ENCODE measurements at regions not wholly inside any gene's neighbourhood (a gene's known extent, or its start where the extent isn't known, plus 50 kb on each side); places are given as distances from the start of the nearest gene placed in this dataset.

GRCh38 chr1:81296601-81297000 is 504.1 kb upstream of the ADGRL2 start:
- TF ChIP-seq SP2 (CRISPR knock-in tag; IDR thresholded peaks at IDR 0.05): no peak
- TF ChIP-seq RARG (CRISPR knock-in tag; IDR thresholded peaks at IDR 0.05; ENCODE audit: low read depth): no peak
- TF ChIP-seq TMF1 (CRISPR knock-in tag; IDR thresholded peaks at IDR 0.05; ENCODE audit: low read depth): no peak
- TF ChIP-seq ZNF337 (CRISPR knock-in tag; IDR thresholded peaks at IDR 0.05; ENCODE audit: borderline replicate concordance, low read depth): no peak
- TF ChIP-seq ZNF274 (CRISPR knock-in tag; IDR thresholded peaks at IDR 0.05): no peak

Data from HepG2 (cell line).